ENCODE measurements at regions not wholly inside any gene's neighbourhood (a gene's known extent, or its start where the extent isn't known, plus 50 kb on each side); places are given as distances from the start of the nearest gene placed in this dataset.

- TF ChIP-seq, protein P1, sequence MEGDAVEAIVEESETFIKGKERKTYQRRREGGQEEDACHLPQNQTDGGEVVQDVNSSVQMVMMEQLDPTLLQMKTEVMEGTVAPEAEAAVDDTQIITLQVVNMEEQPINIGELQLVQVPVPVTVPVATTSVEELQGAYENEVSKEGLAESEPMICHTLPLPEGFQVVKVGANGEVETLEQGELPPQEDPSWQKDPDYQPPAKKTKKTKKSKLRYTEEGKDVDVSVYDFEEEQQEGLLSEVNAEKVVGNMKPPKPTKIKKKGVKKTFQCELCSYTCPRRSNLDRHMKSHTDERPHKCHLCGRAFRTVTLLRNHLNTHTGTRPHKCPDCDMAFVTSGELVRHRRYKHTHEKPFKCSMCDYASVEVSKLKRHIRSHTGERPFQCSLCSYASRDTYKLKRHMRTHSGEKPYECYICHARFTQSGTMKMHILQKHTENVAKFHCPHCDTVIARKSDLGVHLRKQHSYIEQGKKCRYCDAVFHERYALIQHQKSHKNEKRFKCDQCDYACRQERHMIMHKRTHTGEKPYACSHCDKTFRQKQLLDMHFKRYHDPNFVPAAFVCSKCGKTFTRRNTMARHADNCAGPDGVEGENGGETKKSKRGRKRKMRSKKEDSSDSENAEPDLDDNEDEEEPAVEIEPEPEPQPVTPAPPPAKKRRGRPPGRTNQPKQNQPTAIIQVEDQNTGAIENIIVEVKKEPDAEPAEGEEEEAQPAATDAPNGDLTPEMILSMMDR (IDR thresholded peaks at IDR 0.05), result no peak
- TF ChIP-seq POLR2A (IDR thresholded peaks at IDR 0.05), result no peak
Measured at GRCh38 chr13:104002216-104002615, 936.0 kb upstream of the SLC10A2 start.

All from breast epithelium (tissue), 3 donors.